ENCODE measurements at regions not wholly inside any gene's neighbourhood (a gene's known extent, or its start where the extent isn't known, plus 50 kb on each side); places are given as distances from the start of the nearest gene placed in this dataset.

- Histone ChIP-seq H3K36me3 (replicated peaks; ENCODE audit: insufficient read depth, low read length) (no peaks in the 10 kb centered on the region), H3K27me3 (replicated peaks; ENCODE audit: insufficient read depth, low read length) (no peaks in the 10 kb centered on the region), H3K9me2 (replicated peaks; ENCODE audit: insufficient read depth, low read length) (no peaks in the 10 kb centered on the region), H3K27ac (ENCODE audit: low read length) (no peak overlapping the region), H3K4me2 (ENCODE audit: low read depth, low read length) (no peak overlapping the region), H3F3A (ENCODE audit: insufficient read depth, low read length) (no peaks in the 10 kb centered on the region), H3K9ac (ENCODE audit: low read length) (no peak overlapping the region), H4K20me1 (ENCODE audit: insufficient read depth, low read length) (no peaks in the 10 kb centered on the region), H2AFZ (ENCODE audit: low read length) (no peak overlapping the region), H3K4me1 (ENCODE audit: low read length) (no peaks in the 10 kb centered on the region), H3K79me2 (ENCODE audit: low read length) (no peaks in the 10 kb centered on the region), H3K9me3 (replicated peaks; ENCODE audit: insufficient read depth, low read length) (no peaks in the 10 kb centered on the region), H3K4me3 (ENCODE audit: low read length) (no peak overlapping the region)
- no peak for DNase-seq
- TF ChIP-seq EZH2phosphoT487 (IDR thresholded peaks at IDR 0.05; ENCODE audit: low read length) (no peak), EZH2 (optimal IDR thresholded peaks at IDR 0.05; ENCODE audit: low read depth, low read length) (no peak)
- TF ChIP-seq, protein P1, sequence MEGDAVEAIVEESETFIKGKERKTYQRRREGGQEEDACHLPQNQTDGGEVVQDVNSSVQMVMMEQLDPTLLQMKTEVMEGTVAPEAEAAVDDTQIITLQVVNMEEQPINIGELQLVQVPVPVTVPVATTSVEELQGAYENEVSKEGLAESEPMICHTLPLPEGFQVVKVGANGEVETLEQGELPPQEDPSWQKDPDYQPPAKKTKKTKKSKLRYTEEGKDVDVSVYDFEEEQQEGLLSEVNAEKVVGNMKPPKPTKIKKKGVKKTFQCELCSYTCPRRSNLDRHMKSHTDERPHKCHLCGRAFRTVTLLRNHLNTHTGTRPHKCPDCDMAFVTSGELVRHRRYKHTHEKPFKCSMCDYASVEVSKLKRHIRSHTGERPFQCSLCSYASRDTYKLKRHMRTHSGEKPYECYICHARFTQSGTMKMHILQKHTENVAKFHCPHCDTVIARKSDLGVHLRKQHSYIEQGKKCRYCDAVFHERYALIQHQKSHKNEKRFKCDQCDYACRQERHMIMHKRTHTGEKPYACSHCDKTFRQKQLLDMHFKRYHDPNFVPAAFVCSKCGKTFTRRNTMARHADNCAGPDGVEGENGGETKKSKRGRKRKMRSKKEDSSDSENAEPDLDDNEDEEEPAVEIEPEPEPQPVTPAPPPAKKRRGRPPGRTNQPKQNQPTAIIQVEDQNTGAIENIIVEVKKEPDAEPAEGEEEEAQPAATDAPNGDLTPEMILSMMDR (IDR thresholded peaks at IDR 0.05; ENCODE audit: low read length): no peak
These were observed 346.9 kb downstream of the ZSWIM6 start for GRCh38 chr5:61678966-61679365.

DNA sequence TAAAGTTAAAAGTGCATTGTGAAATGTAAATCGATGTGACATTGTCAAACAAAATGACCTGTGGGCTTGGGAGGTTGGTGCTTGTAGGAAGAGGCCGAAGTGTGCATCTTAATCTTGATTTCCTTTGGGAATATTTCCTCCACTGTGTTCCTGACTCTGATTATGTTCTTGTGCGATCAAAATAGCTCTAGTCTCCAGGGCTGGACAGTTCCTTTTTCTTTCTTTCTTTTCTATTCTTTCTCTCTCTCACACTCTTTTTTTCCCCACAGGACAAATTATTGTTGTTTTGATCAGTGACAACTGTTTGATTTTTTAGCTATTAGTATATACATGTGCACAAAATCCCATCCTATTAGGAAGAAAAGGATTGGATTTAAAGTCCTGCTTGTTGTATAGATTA is 347.5 kb downstream of the ZSWIM6 start:
- Histone ChIP-seq H3K27me3 (replicated peaks; ENCODE audit: insufficient read depth, low read length) (no peaks in the 10 kb centered on the region), H3K4me2 (ENCODE audit: low read depth, low read length) (no peak overlapping the region), H2AFZ (ENCODE audit: low read length) (no peak overlapping the region), H3K9me3 (replicated peaks; ENCODE audit: insufficient read depth, low read length) (no peaks in the 10 kb centered on the region), H3K4me3 (ENCODE audit: low read length) (no peak overlapping the region), H3F3A (ENCODE audit: insufficient read depth, low read length) (no peaks in the 10 kb centered on the region), H3K79me2 (ENCODE audit: low read length) (no peaks in the 10 kb centered on the region), H3K27ac (ENCODE audit: low read length) (no peak overlapping the region), H3K9me2 (replicated peaks; ENCODE audit: insufficient read depth, low read length) (no peaks in the 10 kb centered on the region), H3K36me3 (replicated peaks; ENCODE audit: insufficient read depth, low read length) (no peaks in the 10 kb centered on the region), H3K9ac (ENCODE audit: low read length) (no peak overlapping the region), H3K4me1 (ENCODE audit: low read length) (no peaks in the 10 kb centered on the region), H4K20me1 (ENCODE audit: insufficient read depth, low read length) (no peaks in the 10 kb centered on the region)
- no peak for DNase-seq
- TF ChIP-seq EZH2 (optimal IDR thresholded peaks at IDR 0.05; ENCODE audit: low read depth, low read length) (no peak), EZH2phosphoT487 (IDR thresholded peaks at IDR 0.05; ENCODE audit: low read length) (no peak)
- TF ChIP-seq, protein P1 (IDR thresholded peaks at IDR 0.05; ENCODE audit: low read length): no peak

DNA sequence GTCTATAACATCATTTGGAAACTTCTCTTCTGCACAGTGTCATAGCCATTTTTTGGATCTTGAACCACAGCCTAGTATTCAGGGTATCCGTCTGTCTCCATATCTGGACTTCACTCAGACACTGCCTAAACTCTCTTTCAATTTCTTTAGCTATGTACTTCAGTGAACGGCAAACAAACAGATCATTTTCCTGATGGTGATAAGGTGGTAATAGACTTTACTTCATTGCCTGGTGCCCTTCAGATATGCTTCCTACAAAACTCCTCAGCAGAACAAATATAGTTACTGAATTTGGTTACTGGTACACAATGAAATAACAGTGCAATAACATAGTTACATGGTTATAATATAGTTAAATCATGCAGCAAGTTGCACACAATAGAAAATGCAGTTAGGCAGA is 348.2 kb downstream of the ZSWIM6 start:
- no peaks in the 10 kb centered on the region for H4K20me1 ChIP-seq (ENCODE audit: insufficient read depth, low read length)
- H3K9ac ChIP-seq (ENCODE audit: low read length): no peak overlapping the region
- H3K9me3 ChIP-seq (replicated peaks; ENCODE audit: insufficient read depth, low read length): no peaks in the 10 kb centered on the region
- H3F3A ChIP-seq (ENCODE audit: insufficient read depth, low read length): no peaks in the 10 kb centered on the region
- no peak for DNase-seq
- no peak overlapping the region for H3K4me2 ChIP-seq (ENCODE audit: low read depth, low read length)
- no peaks in the 10 kb centered on the region for H3K9me2 ChIP-seq (replicated peaks; ENCODE audit: insufficient read depth, low read length)
- H3K27me3 ChIP-seq (replicated peaks; ENCODE audit: insufficient read depth, low read length): no peaks in the 10 kb centered on the region
- TF ChIP-seq, protein P1 (IDR thresholded peaks at IDR 0.05; ENCODE audit: low read length): no peak
- TF ChIP-seq EZH2phosphoT487 (IDR thresholded peaks at IDR 0.05; ENCODE audit: low read length) (no peak), EZH2 (optimal IDR thresholded peaks at IDR 0.05; ENCODE audit: low read depth, low read length) (no peak)
- no peak overlapping the region for H3K27ac ChIP-seq (ENCODE audit: low read length)
- no peak overlapping the region for H3K4me3 ChIP-seq (ENCODE audit: low read length)
- H2AFZ ChIP-seq (ENCODE audit: low read length): no peak overlapping the region
- H3K36me3 ChIP-seq (replicated peaks; ENCODE audit: insufficient read depth, low read length): no peaks in the 10 kb centered on the region
- H3K79me2 ChIP-seq (ENCODE audit: low read length): no peaks in the 10 kb centered on the region
- H3K4me1 ChIP-seq (ENCODE audit: low read length): no peaks in the 10 kb centered on the region
